HCT116 (cell line): ENCODE measurements at regions not wholly inside any gene's neighbourhood (a gene's known extent, or its start where the extent isn't known, plus 50 kb on each side); places are given as distances from the start of the nearest gene placed in this dataset.
"Not testable (repeated sequence)": the region's sequence is repeated elsewhere in the genome, so short reads cannot be mapped to it uniquely, and the experiment has no call there.

Source experiments
- ATAC-seq: fragments of 200-7000 bp; cut with Tn5 transposase; 2 replicates; pipeline ENCODE4 v1.9.1; 2020; ENCODE audit warnings: mild to moderate bottlenecking, moderate library complexity
- BruUV-seq: library from RNA; stranded (reverse); fragments of 400-500 nt; replicated peaks from 2 replicates; lab custom pipeline; 2021; lab: Mats Ljungman, UMichigan
- CTCF ChIA-PET: fragments of 300-600 bp; sonication (Branson Sonifier 250); formaldehyde crosslinking; loops from one replicate; lab custom pipeline; 2021; ENCODE audit warnings: antibody characterized with exemption; lab: Charles Lee
- POLR2A ChIA-PET: fragments of 300-600, 350-600 bp; sonication (Branson Sonifier 250); formaldehyde crosslinking; loops from one replicate; lab custom pipeline; 2021; ENCODE audit warnings: antibody characterized with exemption; lab: Charles Lee
- RAD21 ChIA-PET, 2 experiments: fragments of 300-600 bp; sonication (Branson Sonifier 250); formaldehyde crosslinking; loops; one replicate each; lab custom pipeline; 2023; ENCODE audit warnings: low total read pairs in 2 of 2; ENCODE audit not compliant: uncharacterized antibody in 2 of 2, unreplicated experiment in 2 of 2, low non-redundant PET in 1 of 2; lab: Charles Lee
- DNase-seq: peaks from one replicate; pipeline ENCODE4 v3.0.0-alpha.2; 2010; ENCODE audit warnings: low read depth, low spot score
- H2AFZ ChIP-seq: fragments of 200-600 bp; shearing (Covaris generic), sonication (generic); 2 replicates; pipeline ENCODE4 v1.6.1; 2017; ENCODE audit warnings: low read depth, mixed run types, mixed read lengths, antibody characterized with exemption, low read length; ENCODE audit not compliant: poor library complexity, severe bottlenecking
- H3K27ac ChIP-seq: 2 replicates; pipeline ENCODE4 v1.5.1; 2012; ENCODE audit warnings: low read depth, low read length
- H3K27me3 ChIP-seq: fragments of 200-600 bp; sonication (generic); 2 replicates; pipeline ENCODE4 v1.6.1; 2016; ENCODE audit warnings: mixed run types, low read length, mixed read lengths; ENCODE audit not compliant: insufficient read depth
- H3K36me3 ChIP-seq, 2 experiments: fragments of 200-500 bp in 1 of 2; fragments of 200-600 bp in 1 of 2; sonication (Bioruptor generic) in 1 of 2; sonication (generic) in 1 of 2; 2 replicates each; pipeline versions ENCODE4 v1.5.1 to v1.6.1; 2014 to 2016; ENCODE audit warnings: low read length in 2 of 2, inconsistent platforms in 1 of 2, mixed read lengths in 1 of 2, mixed run types in 1 of 2; ENCODE audit not compliant: insufficient read depth in 2 of 2, control insufficient read depth in 1 of 2
- H3K4me1 ChIP-seq, 2 experiments: fragments of 200-600 bp in 1 of 2; sonication (generic) in 1 of 2; 2 replicates each; pipeline versions ENCODE4 v1.5.1 to v1.6.1; 2012 to 2017; ENCODE audit warnings: low read length in 2 of 2, inconsistent platforms in 1 of 2, mild to moderate bottlenecking in 1 of 2, mixed read lengths in 1 of 2, mixed run types in 1 of 2, moderate library complexity in 1 of 2; ENCODE audit not compliant: insufficient read depth in 2 of 2, control insufficient read depth in 1 of 2
- H3K4me2 ChIP-seq: fragments of 200-600 bp; sonication (generic); 2 replicates; pipeline ENCODE4 v1.6.1; 2017; ENCODE audit warnings: mixed run types, low read length, mixed read lengths
- H3K4me3 ChIP-seq, 2 experiments: fragments of 200-600 bp in 1 of 2; sonication (generic) in 1 of 2; replicated peaks in 1 of 2; 2 replicates each; pipeline ENCODE4 v1.5.1; 2011 to 2016; ENCODE audit warnings: low read length in 2 of 2, control low read depth in 1 of 2, low read depth in 1 of 2, mild to moderate bottlenecking in 1 of 2, mixed read lengths in 1 of 2, mixed run types in 1 of 2
- H3K79me2 ChIP-seq: fragments of 200-600 bp; sonication (generic); 2 replicates; pipeline ENCODE4 v1.6.1; 2017; ENCODE audit warnings: mild to moderate bottlenecking, mixed run types, low read length, moderate library complexity, mixed read lengths; ENCODE audit not compliant: insufficient read depth
- H3K9ac ChIP-seq: fragments of 200-600 bp; sonication (generic); 2 replicates; pipeline ENCODE4 v1.6.1; 2016; ENCODE audit warnings: low read length, mixed read lengths
- H3K9me2 ChIP-seq: fragments of 200-600 bp; sonication (generic), shearing (Covaris generic); 2 replicates; pipeline ENCODE4 v1.6.1; 2017; ENCODE audit warnings: mixed run types, mild to moderate bottlenecking, moderate library complexity; ENCODE audit not compliant: insufficient read depth
- H3K9me3 ChIP-seq, 2 experiments: fragments of 200-500 bp in 1 of 2; fragments of 200-600 bp in 1 of 2; sonication (Bioruptor generic) in 1 of 2; sonication (generic) in 1 of 2; 2 replicates each; pipeline ENCODE4 v1.6.1; 2014 to 2017; ENCODE audit warnings: low read length in 2 of 2, mixed read lengths in 2 of 2, inconsistent platforms in 1 of 2, low read depth in 1 of 2, mild to moderate bottlenecking in 1 of 2, mixed run types in 1 of 2, moderate library complexity in 1 of 2; ENCODE audit not compliant: control insufficient read depth in 1 of 2, insufficient read depth in 1 of 2
- H4K20me1 ChIP-seq: fragments of 200-600 bp; sonication (generic), shearing (Covaris generic); 2 replicates; pipeline ENCODE4 v1.6.1; 2017; ENCODE audit warnings: mixed run types, mild to moderate bottlenecking, moderate library complexity; ENCODE audit not compliant: insufficient read depth
- ATF3 ChIP-seq: IDR thresholded peaks from 2 replicates; pipeline ENCODE4 v1.6.1; 2012
- CBX3 ChIP-seq: IDR thresholded peaks from 2 replicates; pipeline ENCODE4 v1.6.1; 2012; ENCODE audit warnings: low read depth
- EGR1 ChIP-seq: IDR thresholded peaks from 2 replicates; pipeline ENCODE4 v1.6.1; 2012; ENCODE audit warnings: low read depth
- ELF1 ChIP-seq: IDR thresholded peaks from 2 replicates; pipeline ENCODE4 v1.6.1; 2012; ENCODE audit warnings: low read depth, borderline replicate concordance
- EZH2 ChIP-seq: fragments of 200-600 bp; sonication (generic); IDR thresholded peaks from 2 replicates; pipeline ENCODE4 v1.6.1; 2017; ENCODE audit warnings: antibody characterized with exemption, mixed run types
- EZH2phosphoT487 ChIP-seq: fragments of 200-600 bp; IDR thresholded peaks from 2 replicates; pipeline ENCODE4 v1.6.1; 2018; ENCODE audit warnings: antibody characterized with exemption, borderline replicate concordance
- FOSL1 ChIP-seq: IDR thresholded peaks from 2 replicates; pipeline ENCODE4 v1.6.1; 2012; ENCODE audit warnings: low read depth
- JUND ChIP-seq: IDR thresholded peaks from 2 replicates; pipeline ENCODE4 v1.6.1; 2012
- POLR2A ChIP-seq: IDR thresholded peaks from 2 replicates; pipeline ENCODE4 v1.7.0; 2011; ENCODE audit warnings: borderline replicate concordance; ENCODE audit not compliant: insufficient read depth, insufficient read length; ENCODE audit errors: extremely low read depth
- POLR2AphosphoS5 ChIP-seq: IDR thresholded peaks from 2 replicates; pipeline ENCODE4 v1.6.1; 2011; ENCODE audit warnings: mild to moderate bottlenecking, low read depth, low read length, moderate library complexity
- RAD21 ChIP-seq: IDR thresholded peaks from 2 replicates; pipeline ENCODE4 v1.6.1; 2012; ENCODE audit warnings: low read depth, mild to moderate bottlenecking
- SIN3A ChIP-seq: IDR thresholded peaks from 2 replicates; pipeline ENCODE4 v1.6.1; 2012; ENCODE audit warnings: low read depth
- SP1 ChIP-seq: IDR thresholded peaks from 2 replicates; pipeline ENCODE4 v1.6.1; 2012; ENCODE audit warnings: low read depth
- SRF ChIP-seq: IDR thresholded peaks from 2 replicates; pipeline ENCODE4 v1.6.1; 2012; ENCODE audit warnings: low read depth
- TCF7L2 ChIP-seq: IDR thresholded peaks from 2 replicates; pipeline ENCODE4 v1.7.0; 2011; ENCODE audit warnings: borderline replicate concordance, inconsistent platforms; ENCODE audit not compliant: insufficient read depth, insufficient read length; ENCODE audit errors: extremely low read depth
- YY1 ChIP-seq: IDR thresholded peaks from 2 replicates; pipeline ENCODE4 v1.6.1; 2011; ENCODE audit warnings: low read length, low read depth, moderate library complexity, mild to moderate bottlenecking; ENCODE audit not compliant: insufficient replicate concordance; ENCODE audit errors: extremely low read depth
- ZBTB33 ChIP-seq: IDR thresholded peaks from 2 replicates; pipeline ENCODE4 v1.6.1; 2011; ENCODE audit warnings: mild to moderate bottlenecking, low read length, moderate library complexity; ENCODE audit not compliant: insufficient replicate concordance; ENCODE audit errors: extremely low read depth
- ZFX ChIP-seq: fragments of 450-650 bp; IDR thresholded peaks from 2 replicates; pipeline ENCODE4 v1.6.1; 2017
- ZNF274 ChIP-seq: fragments of 200-500 bp; sonication (Bioruptor generic); IDR thresholded peaks from 2 replicates; pipeline ENCODE4 v1.6.1; 2014; ENCODE audit warnings: mild to moderate bottlenecking, low read depth, low read length, inconsistent platforms
- intact Hi-C: fragments of 100-400 bp; cut with micrococcal nuclease; formaldehyde crosslinking; loops from 2 replicates; pipeline ENCODE4 v1.10.0; 2022

- no peaks in the 10 kb centered on the region for H3K9me2 ChIP-seq
- H3K9ac ChIP-seq: no peak overlapping the region
- RAD21 ChIA-PET: no interaction called here
- H3K79me2 ChIP-seq: no peaks in the 10 kb centered on the region
- H2AFZ ChIP-seq: no peak overlapping the region
- TF ChIP-seq ZBTB33 (no peak), JUND (no peak), TCF7L2 (no peak), EZH2 (no peak), ATF3 (no peak), SP1 (no peak), RAD21 (no peak), ZNF274 (no peak), ZFX (no peak), EGR1 (no peak), EZH2phosphoT487 (no peak), CBX3 (no peak), POLR2AphosphoS5 (no peak), ELF1 (no peak), SRF (no peak), POLR2A (no peak), FOSL1 (no peak), SIN3A (no peak), YY1 (no peak)
- no peaks in the 10 kb centered on the region for H3K36me3 ChIP-seq
- no peak overlapping the region for H3K27ac ChIP-seq
- no peak overlapping the region for H3K4me3 ChIP-seq
- DNase-seq: no peak
- no peaks in the 10 kb centered on the region for H4K20me1 ChIP-seq
- H3K4me2 ChIP-seq: no peak overlapping the region
- intact Hi-C loops: no loop called here
- H3K27me3 ChIP-seq: no peaks in the 10 kb centered on the region; the same call in 1 of the 2 replicates
- no peaks in the 10 kb centered on the region for H3K9me3 ChIP-seq
- BruUV-seq: no TSS peak
- H3K4me1 ChIP-seq: no peaks in the 10 kb centered on the region
- POLR2A ChIA-PET: no interaction called here
- no peak for ATAC-seq
- CTCF ChIA-PET: no interaction called here
These were observed 341.8 kb downstream of the MAGEB5 start for GRCh38 chrX:26557691-26558321.

GRCh38 chrX:26525768-26526167, 309.8 kb downstream of the MAGEB5 start:
- RAD21 ChIA-PET, H3K27ac ChIP-seq, H3K9ac ChIP-seq, H3K9me2 ChIP-seq, H3K36me3 ChIP-seq, H3K27me3 ChIP-seq, CTCF ChIA-PET, POLR2A ChIA-PET, ATAC-seq, H3K9me3 ChIP-seq, H3K79me2 ChIP-seq, intact Hi-C loops, H3K4me2 ChIP-seq, DNase-seq, H3K4me3 ChIP-seq, H4K20me1 ChIP-seq, H3K4me1 ChIP-seq, BruUV-seq, H2AFZ ChIP-seq: not testable (repeated sequence)
